ENCODE measurements at regions not wholly inside any gene's neighbourhood (a gene's known extent, or its start where the extent isn't known, plus 50 kb on each side); places are given as distances from the start of the nearest gene placed in this dataset.
"Not testable (repeated sequence)": the region's sequence is repeated elsewhere in the genome, so short reads cannot be mapped to it uniquely, and the experiment has no call there.

- no peak for DNase-seq
Measured at GRCh38 chr6:85068221-85068620, 303.8 kb upstream of the TBX18 start.

GRCh38 chr6:85066266-85066665 lies 301.9 kb upstream of the TBX18 start:
- DNase-seq: no peak

GRCh38 chr6:85065831-85066230 lies 301.4 kb upstream of the TBX18 start:
- no peak for DNase-seq

- DNase-seq: no peak
Measured at GRCh38 chr6:85063611-85064010, 299.2 kb upstream of the TBX18 start.

GRCh38 chr6:85062884-85063283 lies 298.5 kb upstream of the TBX18 start:
- no peak for DNase-seq

GRCh38 chr6:85058806-85059205 lies 294.4 kb upstream of the TBX18 start:
- no peak for DNase-seq

GRCh38 chr6:85050149-85050548 lies 285.8 kb upstream of the TBX18 start:
- no peak for DNase-seq

GRCh38 chr6:85049282-85049681 lies 284.9 kb upstream of the TBX18 start:
- no peak for DNase-seq

GRCh38 chr6:85047818-85048217 lies 283.4 kb upstream of the TBX18 start:
- DNase-seq: no peak

GRCh38 chr6:85045767-85046166 lies 281.4 kb upstream of the TBX18 start:
- not testable (repeated sequence) for DNase-seq

GRCh38 chr6:85044361-85044760 lies 280.0 kb upstream of the TBX18 start:
- DNase-seq: no peak

GRCh38 chr6:85041376-85041775 lies 277.0 kb upstream of the TBX18 start:
- DNase-seq: no peak

GRCh38 chr6:85037221-85037620 lies 272.8 kb upstream of the TBX18 start:
- DNase-seq: no peak

- no peak for DNase-seq
Measured at GRCh38 chr6:85035766-85036165, 271.4 kb upstream of the TBX18 start.

GRCh38 chr6:85033547-85033946 lies 269.1 kb upstream of the TBX18 start:
- DNase-seq: no peak

GRCh38 chr6:85026021-85026420 lies 261.6 kb upstream of the TBX18 start:
- no peak for DNase-seq

GRCh38 chr6:85023721-85024120 lies 259.3 kb upstream of the TBX18 start:
- no peak for DNase-seq

GRCh38 chr6:85017352-85017751 lies 253.0 kb upstream of the TBX18 start:
- DNase-seq: no peak

- DNase-seq: no peak
Measured at GRCh38 chr6:85016726-85017125, 252.3 kb upstream of the TBX18 start.

GRCh38 chr6:85015396-85015990 lies 251.1 kb upstream of the TBX18 start:
- DNase-seq: no peak

- no peak for DNase-seq
Measured at GRCh38 chr6:85010865-85011264, 246.5 kb upstream of the TBX18 start.

GRCh38 chr6:85008296-85009009 lies 244.1 kb upstream of the TBX18 start:
- DNase-seq: no peak

GRCh38 chr6:85006362-85006761 lies 242.0 kb upstream of the TBX18 start:
- DNase-seq: no peak

GRCh38 chr6:85005494-85005893 lies 241.1 kb upstream of the TBX18 start:
- DNase-seq: no peak

Measured in activated CD4-positive, alpha-beta T cell treated with anti-CD3 and anti-CD28 coated beads, Interleukin-2, amount 50 U/mL, for 4 hours (primary cell).